Cardiac fibroblast (primary cell): ENCODE measurements at regions not wholly inside any gene's neighbourhood (a gene's known extent, or its start where the extent isn't known, plus 50 kb on each side); places are given as distances from the start of the nearest gene placed in this dataset.

ENCODE experiments used
- DNase-seq, 2 donors: peaks; one replicate each; pipeline versions ENCODE4 v3.0.0 to v3.0.0-alpha.2; 2010; ENCODE audit warnings: low read depth in 2 of 2
- H3K4me3 ChIP-seq, 2 donors: replicated peaks in 1 of 2; 1 replicate in 1 of 2; 2 replicates in 1 of 2; pipeline ENCODE4 v1.5.1; 2011; ENCODE audit warnings: low read depth in 2 of 2, low read length in 2 of 2, mild to moderate bottlenecking in 2 of 2, moderate library complexity in 1 of 2
- TF ChIP-seq, protein P1 (sequence below): IDR thresholded peaks from one replicate; pipeline ENCODE4 v1.5.1; 2011; ENCODE audit warnings: low read depth, mild to moderate bottlenecking, low read length, inconsistent platforms

DNA sequence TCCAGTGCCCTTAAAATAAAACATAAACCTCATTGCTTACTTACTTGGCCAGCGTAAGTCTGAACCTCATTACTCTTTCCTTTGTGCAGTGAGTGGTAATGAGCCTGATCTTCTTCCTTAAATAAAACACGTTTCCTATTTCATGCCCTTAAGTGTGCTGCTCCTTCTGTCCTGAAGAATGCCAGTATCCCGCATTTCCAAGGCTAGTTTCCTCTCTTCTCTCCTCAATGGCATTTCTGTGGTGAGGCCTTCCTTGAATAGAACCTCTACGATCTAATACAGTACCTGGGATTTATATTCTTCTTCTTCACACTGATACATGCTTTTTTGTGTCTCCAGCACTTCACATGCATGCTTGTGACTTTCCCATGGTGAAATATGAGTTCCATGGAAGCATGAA lies 523.4 kb upstream of the CDH4 start:
- TF ChIP-seq, protein P1, sequence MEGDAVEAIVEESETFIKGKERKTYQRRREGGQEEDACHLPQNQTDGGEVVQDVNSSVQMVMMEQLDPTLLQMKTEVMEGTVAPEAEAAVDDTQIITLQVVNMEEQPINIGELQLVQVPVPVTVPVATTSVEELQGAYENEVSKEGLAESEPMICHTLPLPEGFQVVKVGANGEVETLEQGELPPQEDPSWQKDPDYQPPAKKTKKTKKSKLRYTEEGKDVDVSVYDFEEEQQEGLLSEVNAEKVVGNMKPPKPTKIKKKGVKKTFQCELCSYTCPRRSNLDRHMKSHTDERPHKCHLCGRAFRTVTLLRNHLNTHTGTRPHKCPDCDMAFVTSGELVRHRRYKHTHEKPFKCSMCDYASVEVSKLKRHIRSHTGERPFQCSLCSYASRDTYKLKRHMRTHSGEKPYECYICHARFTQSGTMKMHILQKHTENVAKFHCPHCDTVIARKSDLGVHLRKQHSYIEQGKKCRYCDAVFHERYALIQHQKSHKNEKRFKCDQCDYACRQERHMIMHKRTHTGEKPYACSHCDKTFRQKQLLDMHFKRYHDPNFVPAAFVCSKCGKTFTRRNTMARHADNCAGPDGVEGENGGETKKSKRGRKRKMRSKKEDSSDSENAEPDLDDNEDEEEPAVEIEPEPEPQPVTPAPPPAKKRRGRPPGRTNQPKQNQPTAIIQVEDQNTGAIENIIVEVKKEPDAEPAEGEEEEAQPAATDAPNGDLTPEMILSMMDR = no peak
- DNase-seq = no peak
- H3K4me3 ChIP-seq = no peak overlapping the region

DNA sequence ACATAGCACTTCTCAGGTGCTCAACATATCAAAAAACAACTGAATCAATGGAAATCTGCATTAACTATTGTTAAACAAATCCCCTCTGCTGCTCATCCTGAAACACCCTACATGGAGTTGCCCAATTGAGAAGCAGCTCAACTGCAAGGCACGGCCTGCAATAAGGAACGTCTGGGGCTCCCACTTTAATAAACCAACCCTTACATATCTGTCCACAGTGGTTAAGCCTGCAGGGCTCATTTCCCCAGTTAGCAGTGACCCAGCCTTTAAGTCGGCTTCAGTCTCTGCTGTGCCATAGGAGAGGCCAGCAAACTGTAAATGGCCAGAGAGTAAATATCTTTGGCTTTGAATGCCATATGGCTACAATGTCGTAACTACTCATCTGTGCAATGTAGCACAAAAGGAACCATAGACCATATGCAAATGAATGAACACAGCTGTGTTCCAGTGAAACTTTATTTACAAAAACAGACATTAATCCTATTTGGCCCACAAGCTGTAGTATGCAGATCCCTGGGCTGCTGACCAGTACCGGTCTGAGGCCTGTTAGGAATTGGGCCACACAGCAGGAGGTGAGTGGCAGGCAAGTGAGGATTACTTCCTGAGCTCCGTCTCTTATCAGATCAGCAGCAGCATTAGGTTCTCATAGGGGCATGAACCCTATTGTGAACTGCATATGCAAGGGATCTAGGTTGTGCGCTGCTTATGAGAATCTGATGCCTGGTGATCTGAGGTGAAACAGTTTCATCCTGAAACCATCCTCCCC lies 522.7 kb upstream of the CDH4 start:
- H3K4me3 ChIP-seq = no peak overlapping the region
- TF ChIP-seq, protein P1 = no peak
- DNase-seq = no peak

DNA sequence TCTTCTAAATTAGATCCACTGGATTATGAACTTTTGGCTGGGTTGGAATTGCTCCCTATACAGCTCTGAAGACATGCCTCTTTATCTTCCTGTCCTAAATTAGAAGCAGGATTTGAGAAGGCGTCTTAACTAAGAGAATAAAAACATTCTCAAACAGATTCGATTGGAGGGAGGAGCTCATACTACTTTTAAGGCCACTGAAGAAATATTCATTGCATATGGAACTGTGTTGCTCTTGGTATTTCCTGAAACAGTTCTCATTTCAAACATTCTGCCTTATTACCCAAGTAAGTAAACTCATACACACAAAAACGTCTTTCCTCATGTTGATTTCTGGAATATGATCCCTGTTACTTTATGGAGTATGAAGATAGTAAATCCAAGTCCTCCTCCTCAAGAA lies 519.7 kb upstream of the CDH4 start:
- H3K4me3 ChIP-seq = no peak overlapping the region
- TF ChIP-seq, protein P1 = no peak
- DNase-seq = no peak

DNA sequence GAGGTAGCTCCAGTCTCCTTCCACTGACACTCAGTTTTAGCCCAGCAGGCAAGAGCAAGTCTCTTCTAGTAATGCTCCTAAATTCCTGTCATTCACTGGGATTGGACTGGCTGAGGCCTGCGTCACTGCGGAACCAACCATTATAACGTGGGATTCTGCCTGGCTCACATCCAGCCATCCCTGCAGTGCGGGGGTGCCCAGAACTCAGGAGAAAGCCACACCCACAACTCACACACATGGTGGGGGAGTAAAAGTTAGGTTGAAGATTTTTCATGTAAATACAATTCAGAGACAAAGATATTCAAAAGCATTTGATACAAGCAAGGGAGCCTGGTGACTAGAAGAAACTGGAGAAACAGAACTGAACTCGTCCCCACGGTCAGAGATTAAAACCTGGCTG lies 504.0 kb upstream of the CDH4 start:
- H3K4me3 ChIP-seq = no peak overlapping the region
- no peak for DNase-seq
- TF ChIP-seq, protein P1 = no peak

DNA sequence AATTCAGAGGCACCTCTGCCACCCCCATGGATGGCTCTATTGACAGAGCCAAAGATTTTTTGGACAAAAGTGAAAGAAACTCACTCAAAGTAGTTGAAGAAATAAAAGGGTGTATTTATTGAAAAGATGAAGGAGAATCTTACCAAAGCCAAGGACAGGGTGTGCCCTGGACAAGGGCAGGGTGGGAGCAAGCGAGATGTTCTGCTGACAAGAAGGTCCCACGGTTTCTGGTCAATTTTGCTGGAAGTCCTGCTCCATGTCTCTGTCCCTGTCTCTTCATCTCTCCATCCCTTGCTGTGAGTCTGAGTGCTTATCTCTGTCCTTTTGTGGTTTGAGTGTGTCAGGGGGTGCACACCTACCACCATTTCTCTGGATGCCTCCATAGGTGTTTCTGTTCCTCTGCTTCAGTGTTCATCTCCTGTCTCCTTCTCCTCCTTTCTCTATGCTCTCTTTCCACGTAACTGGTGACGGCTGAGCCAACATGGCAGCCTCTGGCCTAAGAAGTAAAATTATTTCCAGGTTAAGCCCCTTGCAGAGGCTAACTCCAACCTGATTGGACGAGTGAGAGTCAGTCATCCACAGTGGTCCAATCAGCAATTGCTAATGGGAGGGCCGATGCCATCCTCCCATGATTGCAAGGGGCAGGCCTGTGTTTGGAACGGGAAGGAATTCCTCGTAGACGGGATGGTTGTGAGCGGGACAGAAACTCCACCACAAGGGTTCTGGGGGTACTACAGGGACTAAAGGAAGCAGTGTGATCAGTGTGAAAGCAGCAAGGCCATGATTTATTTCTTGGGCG lies 502.1 kb upstream of the CDH4 start:
- TF ChIP-seq, protein P1 = no peak
- no peak overlapping the region for H3K4me3 ChIP-seq
- DNase-seq = no peak

DNA sequence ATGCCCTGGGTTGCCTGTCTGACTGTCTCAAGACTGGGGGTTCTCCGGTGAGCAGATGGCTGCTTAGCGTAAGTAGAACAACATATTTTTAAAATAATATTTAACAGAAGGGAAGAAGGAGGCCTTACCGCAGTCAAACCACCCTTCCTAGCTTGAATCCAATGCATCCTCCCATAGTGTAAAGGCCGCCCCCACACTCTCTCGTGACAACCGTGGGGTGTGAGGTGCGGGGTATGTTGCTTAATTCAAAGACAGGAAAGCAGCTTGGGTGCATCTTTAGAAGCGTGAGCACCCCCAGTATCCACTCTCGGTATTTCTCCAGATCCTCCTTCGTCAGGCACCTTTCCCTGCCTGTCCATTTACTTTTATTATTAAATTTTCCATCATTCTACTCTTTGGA lies 501.2 kb upstream of the CDH4 start:
- no peak overlapping the region for H3K4me3 ChIP-seq

More for the DNA sequence above, 501.2 kb upstream of the CDH4 start:
- no peak for DNase-seq
- TF ChIP-seq, protein P1 = no peak
